ENCODE measurements at regions not wholly inside any gene's neighbourhood (a gene's known extent, or its start where the extent isn't known, plus 50 kb on each side); places are given as distances from the start of the nearest gene placed in this dataset.

DNA sequence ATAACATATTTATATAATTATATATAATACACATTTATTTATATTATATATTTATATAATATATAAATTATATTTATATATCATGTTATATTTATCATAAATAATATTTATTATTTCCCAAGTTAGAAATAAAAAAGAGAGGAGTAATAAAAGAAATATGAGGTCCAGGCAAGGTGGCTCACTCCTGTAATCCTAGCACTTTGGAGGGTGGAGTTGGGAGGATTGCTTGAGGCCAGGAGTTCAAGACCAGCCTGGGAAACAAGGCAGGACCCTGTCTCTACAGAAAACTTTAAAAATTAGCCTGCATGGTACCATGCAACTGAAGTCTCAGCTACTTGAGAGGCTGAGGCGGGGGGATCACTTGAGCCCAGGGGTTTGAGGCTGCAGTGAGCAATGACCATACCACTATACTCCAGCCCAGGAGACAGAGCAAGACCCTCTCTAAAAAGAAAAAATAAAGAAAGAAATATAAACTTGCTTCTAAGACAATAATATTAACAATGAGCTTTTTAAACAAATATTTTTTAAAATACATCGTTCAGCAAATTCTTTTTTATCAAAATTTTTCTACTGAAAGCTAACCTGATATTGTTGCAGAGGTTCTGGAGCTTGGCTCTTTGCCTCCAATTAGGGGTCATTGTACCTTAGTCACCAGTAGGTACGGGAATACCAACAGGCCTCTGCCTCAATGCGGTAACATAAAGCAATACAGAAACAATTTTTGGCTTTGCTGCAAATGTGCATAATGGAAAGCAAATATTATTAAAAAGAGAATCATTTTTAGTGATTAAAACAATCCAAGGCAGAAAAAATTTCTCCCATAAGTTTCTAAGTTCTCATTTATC, 290.0 kb downstream of the SETD4 start:
- no peak overlapping the region for H3K27ac ChIP-seq (replicated peaks)
- no peak for DNase-seq (ENCODE audit: low read depth in 1 of 2, low spot score in 1 of 2)

DNA sequence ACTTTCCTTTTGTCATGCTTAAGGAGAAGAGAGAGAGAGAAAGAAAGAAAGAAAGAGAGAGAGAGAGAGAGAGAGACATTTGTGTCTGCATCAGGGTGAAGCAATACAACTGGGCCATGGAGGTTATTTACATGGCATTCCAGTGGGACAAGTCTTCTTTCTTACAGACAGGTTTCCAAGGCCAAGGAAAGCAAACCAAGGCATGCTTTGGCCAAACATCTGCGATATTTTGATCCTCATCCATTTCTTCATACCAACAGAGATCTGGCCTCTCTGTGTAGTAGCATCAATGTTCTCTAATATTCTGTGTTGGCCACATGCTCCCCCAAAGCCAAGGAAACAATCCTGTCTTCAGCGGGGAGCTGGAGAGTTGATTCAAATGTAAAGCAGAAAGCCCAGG, 292.1 kb downstream of the SETD4 start:
- no peak for DNase-seq (ENCODE audit: low read depth in 1 of 2, low spot score in 1 of 2)
- Histone ChIP-seq H3K27ac (replicated peaks) (no peak overlapping the region), H3K4me3 (replicated peaks; ENCODE audit: insufficient read depth, low read length) (no peak overlapping the region)

More for the DNA sequence above, 290.0 kb downstream of the SETD4 start:
- no peak for TF ChIP-seq GABPA (IDR thresholded peaks at IDR 0.05; ENCODE audit: low read depth)
- no peak for TF ChIP-seq SPI1 (IDR thresholded peaks at IDR 0.05; ENCODE audit: borderline replicate concordance, low read depth)
- TF ChIP-seq, protein P1, sequence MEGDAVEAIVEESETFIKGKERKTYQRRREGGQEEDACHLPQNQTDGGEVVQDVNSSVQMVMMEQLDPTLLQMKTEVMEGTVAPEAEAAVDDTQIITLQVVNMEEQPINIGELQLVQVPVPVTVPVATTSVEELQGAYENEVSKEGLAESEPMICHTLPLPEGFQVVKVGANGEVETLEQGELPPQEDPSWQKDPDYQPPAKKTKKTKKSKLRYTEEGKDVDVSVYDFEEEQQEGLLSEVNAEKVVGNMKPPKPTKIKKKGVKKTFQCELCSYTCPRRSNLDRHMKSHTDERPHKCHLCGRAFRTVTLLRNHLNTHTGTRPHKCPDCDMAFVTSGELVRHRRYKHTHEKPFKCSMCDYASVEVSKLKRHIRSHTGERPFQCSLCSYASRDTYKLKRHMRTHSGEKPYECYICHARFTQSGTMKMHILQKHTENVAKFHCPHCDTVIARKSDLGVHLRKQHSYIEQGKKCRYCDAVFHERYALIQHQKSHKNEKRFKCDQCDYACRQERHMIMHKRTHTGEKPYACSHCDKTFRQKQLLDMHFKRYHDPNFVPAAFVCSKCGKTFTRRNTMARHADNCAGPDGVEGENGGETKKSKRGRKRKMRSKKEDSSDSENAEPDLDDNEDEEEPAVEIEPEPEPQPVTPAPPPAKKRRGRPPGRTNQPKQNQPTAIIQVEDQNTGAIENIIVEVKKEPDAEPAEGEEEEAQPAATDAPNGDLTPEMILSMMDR (IDR thresholded peaks at IDR 0.05; ENCODE audit: insufficient read depth, low read length), result no peak
- TF ChIP-seq, protein P2, sequence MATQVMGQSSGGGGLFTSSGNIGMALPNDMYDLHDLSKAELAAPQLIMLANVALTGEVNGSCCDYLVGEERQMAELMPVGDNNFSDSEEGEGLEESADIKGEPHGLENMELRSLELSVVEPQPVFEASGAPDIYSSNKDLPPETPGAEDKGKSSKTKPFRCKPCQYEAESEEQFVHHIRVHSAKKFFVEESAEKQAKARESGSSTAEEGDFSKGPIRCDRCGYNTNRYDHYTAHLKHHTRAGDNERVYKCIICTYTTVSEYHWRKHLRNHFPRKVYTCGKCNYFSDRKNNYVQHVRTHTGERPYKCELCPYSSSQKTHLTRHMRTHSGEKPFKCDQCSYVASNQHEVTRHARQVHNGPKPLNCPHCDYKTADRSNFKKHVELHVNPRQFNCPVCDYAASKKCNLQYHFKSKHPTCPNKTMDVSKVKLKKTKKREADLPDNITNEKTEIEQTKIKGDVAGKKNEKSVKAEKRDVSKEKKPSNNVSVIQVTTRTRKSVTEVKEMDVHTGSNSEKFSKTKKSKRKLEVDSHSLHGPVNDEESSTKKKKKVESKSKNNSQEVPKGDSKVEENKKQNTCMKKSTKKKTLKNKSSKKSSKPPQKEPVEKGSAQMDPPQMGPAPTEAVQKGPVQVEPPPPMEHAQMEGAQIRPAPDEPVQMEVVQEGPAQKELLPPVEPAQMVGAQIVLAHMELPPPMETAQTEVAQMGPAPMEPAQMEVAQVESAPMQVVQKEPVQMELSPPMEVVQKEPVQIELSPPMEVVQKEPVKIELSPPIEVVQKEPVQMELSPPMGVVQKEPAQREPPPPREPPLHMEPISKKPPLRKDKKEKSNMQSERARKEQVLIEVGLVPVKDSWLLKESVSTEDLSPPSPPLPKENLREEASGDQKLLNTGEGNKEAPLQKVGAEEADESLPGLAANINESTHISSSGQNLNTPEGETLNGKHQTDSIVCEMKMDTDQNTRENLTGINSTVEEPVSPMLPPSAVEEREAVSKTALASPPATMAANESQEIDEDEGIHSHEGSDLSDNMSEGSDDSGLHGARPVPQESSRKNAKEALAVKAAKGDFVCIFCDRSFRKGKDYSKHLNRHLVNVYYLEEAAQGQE (IDR thresholded peaks at IDR 0.05; ENCODE audit: insufficient replicate concordance, low read depth), result no peak
- TF ChIP-seq POLR2AphosphoS5 (IDR thresholded peaks at IDR 0.05; ENCODE audit: low read depth), result no peak
- Histone ChIP-seq H3K4me3 (replicated peaks; ENCODE audit: insufficient read depth, low read length) (no peak overlapping the region), H3K27me3 (ENCODE audit: insufficient read depth, poor library complexity, severe bottlenecking) (peaks cover 5% of the 10 kb centered on the region)

DNA sequence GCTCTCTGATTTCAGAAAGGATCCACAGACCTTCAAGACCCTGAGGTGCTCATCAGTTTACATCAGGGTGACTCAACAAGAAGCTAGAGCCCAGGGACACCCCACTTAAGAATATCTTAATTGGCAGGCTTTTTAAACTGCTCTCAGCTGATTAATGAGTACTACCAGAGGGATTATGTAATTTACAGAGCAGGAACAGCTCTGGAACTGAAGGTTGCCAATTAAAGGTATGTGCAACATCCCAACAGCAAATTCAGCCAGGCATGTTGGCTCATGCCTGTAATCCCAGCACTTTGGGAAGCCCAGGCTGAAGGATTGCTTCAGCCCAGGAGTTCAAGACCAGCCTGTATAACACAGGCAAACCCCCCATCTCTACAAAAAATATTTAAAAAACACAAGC, 295.7 kb downstream of the SETD4 start:
- no peak for DNase-seq (ENCODE audit: low read depth in 1 of 2, low spot score in 1 of 2)
- Histone ChIP-seq H3K27ac (replicated peaks) (no peak overlapping the region), H3K4me3 (replicated peaks; ENCODE audit: insufficient read depth, low read length) (no peak overlapping the region), H3K27me3 (ENCODE audit: insufficient read depth, poor library complexity, severe bottlenecking) (no peaks in the 10 kb centered on the region)
- TF ChIP-seq GABPA (IDR thresholded peaks at IDR 0.05; ENCODE audit: low read depth) (no peak), POLR2AphosphoS5 (IDR thresholded peaks at IDR 0.05; ENCODE audit: low read depth) (no peak), SPI1 (IDR thresholded peaks at IDR 0.05; ENCODE audit: borderline replicate concordance, low read depth) (no peak)
- TF ChIP-seq, protein P1 (IDR thresholded peaks at IDR 0.05; ENCODE audit: insufficient read depth, low read length), result no peak
- TF ChIP-seq, protein P2 (IDR thresholded peaks at IDR 0.05; ENCODE audit: insufficient replicate concordance, low read depth), result no peak

More for the DNA sequence above, 292.1 kb downstream of the SETD4 start:
- no peaks in the 10 kb centered on the region for H3K27me3 ChIP-seq (ENCODE audit: insufficient read depth, poor library complexity, severe bottlenecking)
- TF ChIP-seq, protein P2 (IDR thresholded peaks at IDR 0.05; ENCODE audit: insufficient replicate concordance, low read depth), result no peak
- TF ChIP-seq POLR2AphosphoS5 (IDR thresholded peaks at IDR 0.05; ENCODE audit: low read depth) (no peak), SPI1 (IDR thresholded peaks at IDR 0.05; ENCODE audit: borderline replicate concordance, low read depth) (no peak), GABPA (IDR thresholded peaks at IDR 0.05; ENCODE audit: low read depth) (no peak)
- TF ChIP-seq, protein P1 (IDR thresholded peaks at IDR 0.05; ENCODE audit: insufficient read depth, low read length), result no peak

Data from HL-60 (cell line).